SK-N-DZ (cell line): ENCODE measurements at regions not wholly inside any gene's neighbourhood (a gene's known extent, or its start where the extent isn't known, plus 50 kb on each side); places are given as distances from the start of the nearest gene placed in this dataset.

Experiments used
- DNase-seq: peaks from one replicate; pipeline ENCODE4 v3.0.0-alpha.2; 2015; ENCODE audit warnings: low spot score

DNA sequence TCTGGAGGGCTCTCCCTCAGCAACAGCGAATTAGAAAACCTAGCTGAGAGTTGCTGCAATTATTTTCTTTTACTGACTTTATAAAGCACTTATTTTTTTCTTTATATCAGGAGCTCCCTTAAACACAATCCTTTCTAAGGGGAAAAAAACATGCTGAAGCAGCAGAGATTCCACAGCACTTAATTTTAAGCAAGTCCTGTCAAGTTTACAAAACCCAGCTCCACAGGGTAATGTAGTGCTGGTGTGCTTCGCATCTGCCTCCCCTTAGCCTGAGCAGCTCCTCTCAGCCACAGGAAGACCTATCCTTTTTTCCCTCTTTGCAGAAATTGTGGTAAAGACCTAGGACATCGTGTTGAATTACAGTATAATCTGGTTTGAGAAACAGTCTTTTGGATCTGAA, 208.1 kb upstream of the SYNDIG1 start:
- no peak for DNase-seq

DNA sequence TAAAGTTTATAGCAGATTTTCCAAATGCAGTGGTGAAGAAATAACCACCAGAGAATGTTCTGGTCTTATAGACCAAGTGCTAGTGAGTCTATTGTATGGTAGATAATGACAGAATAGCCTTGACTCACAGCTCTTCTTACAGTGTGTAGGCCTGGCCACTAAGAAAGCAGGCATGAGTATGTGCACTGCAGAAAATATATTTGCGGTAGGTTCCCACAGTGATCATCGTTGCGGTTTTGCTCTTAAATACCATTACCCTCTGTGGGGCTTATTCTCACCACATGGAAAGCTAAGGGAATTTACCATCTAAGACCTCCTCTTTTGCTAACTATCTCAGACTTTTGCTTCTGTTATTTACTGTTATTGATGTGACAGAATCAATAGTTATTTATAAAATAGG, 212.3 kb upstream of the SYNDIG1 start:
- DNase-seq, result no peak

DNA sequence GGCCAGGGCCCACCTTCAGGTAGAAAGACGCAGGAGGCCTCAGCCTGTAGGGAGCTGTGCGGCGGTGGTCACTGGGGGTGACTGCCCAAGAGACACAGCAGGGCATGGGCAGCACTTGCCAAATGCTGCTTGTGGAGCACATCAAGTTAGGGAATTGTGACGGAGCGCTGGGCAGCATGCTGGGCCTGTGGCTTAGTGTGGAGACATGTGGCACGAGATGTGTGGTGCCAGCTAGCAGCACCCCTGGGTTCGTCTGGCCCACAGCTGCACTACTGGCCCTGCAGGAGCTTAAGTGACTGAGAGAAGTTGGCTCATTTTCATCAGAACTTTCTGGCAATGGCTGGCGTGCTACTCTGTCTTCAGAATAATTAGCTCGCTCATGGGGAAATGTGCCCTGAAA, 213.1 kb upstream of the SYNDIG1 start:
- DNase-seq, result no peak

DNA sequence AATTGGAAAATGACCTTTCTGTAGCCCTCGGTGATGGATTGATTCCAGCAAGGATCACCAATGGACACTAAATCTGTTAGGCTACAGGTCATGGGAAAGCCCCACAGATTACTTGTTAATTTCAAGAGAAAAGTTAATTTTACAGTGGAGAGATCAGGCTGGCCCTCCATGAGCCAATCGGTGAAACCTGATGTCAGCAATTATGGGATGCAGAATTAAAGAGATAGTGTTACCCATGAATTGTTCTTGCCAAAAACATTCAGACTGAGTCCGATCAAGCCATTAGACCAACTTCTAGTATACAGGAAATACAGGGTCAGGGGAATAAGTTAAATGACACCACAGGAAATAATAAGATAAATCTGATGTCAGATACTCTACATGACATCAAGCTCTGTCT, 214.9 kb upstream of the SYNDIG1 start:
- DNase-seq, result no peak

DNA sequence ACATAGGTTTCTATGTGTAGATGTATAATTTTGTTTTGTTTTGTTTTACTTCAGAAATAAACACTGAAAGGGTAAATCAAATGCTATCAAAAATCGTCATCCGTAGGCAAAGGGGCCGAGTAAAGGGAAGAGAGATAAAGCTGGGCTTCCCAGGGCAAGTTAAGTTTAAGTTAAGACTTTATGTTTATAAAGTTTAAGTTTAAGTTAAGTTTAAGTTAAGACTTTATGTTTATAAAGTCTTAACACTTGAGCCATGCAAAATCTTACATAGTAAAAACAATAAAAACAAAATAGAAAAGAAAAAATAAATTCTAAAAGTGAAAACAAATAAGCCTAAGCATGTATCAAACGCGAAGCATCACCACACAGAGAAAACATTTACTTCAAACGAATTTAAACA, 216.1 kb upstream of the SYNDIG1 start:
- DNase-seq, result no peak

DNA sequence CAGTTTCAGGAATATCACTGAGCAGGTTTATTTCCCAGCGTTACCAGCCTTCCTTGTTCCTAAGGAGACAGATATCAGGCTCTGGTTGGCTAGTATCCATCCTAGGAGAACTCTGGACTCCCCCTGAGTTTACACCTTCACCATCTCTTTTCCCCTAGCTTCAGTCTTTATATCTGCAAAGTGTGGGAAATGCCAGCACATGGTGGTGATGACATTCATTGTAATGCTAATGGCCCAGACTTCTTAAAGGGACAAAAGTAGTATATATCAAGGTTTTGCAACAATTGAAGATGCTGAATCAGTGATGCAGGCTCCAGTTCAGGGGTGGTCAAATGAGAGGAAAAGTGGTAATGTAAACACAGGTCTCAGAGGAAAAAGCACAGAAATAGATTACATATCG, 224.3 kb upstream of the SYNDIG1 start:
- DNase-seq, result no peak

DNA sequence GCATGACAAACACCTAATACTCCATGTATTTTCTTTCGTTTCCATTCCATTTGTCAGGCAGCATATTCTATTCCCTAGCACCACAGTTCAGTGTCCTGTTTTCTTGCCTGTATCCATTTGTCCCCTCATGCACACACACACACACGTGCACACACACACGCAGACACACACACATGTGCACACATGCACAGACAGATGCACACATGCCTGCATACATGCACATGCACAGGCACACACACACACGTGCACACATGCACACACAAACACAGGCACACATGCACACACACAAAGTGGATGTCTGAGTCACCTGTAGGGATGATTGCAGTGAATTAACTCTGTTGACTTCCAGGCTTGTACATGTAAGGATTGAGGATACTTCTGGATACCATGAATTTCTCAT, 226.7 kb upstream of the SYNDIG1 start:
- DNase-seq, result no peak

DNA sequence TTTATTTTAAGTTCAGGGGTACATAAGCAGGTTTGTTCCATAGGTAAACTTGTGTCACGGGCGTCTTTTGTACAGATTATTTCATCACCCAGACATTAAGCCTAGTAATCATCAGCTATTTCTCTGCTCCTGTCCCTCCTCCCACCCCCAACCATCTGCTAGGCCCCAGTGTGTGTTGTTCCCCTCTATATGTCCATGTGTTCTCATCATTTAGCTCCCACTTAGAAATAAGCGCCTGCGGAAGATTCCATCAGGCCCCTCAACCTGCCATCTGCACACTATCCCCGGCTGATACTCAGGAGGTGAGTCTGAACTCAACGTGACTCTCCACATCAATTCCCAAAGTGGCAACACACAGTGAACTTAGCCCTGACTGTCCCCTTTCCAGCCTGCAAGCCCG, 228.0 kb upstream of the SYNDIG1 start:
- DNase-seq, result no peak

DNA sequence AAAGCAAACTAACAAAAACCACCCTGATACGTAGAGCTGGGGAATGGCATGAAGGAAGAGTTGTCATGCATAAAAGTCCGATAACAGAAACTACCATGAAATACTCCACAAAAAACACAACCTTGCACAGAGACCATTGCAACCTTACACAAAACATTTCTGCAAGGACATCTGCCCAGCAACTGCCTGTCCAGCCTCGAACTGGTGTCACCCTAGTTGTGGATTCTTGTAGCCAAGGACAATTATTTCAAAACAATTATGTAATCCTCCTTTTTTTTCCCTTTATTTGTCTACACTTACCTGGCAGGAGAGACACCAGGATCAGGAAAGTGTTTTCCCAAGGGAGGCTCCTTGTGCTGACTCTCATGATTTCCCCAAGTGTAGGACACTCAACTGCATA, 232.5 kb upstream of the SYNDIG1 start:
- DNase-seq, result no peak

DNA sequence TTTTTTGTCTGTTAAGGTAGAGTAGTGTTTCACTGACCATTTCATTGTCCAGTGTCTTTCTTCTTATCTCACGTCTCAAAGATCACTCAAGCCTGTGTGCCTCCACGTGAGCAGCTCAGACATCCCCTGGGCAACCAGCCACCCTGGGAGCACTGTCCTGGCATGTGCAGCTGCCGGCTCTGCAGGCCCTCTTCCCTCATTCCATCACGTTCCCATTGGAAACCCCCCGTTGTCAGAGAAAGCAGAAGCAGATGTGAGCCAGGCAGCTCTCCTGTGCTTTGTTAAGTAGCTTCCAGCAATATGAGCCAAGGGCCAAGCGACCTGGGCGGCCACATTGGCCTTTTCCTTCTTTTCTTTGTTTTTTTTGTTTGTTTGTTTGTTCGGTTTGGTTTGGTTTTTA, 233.2 kb upstream of the SYNDIG1 start:
- DNase-seq, result no peak

DNA sequence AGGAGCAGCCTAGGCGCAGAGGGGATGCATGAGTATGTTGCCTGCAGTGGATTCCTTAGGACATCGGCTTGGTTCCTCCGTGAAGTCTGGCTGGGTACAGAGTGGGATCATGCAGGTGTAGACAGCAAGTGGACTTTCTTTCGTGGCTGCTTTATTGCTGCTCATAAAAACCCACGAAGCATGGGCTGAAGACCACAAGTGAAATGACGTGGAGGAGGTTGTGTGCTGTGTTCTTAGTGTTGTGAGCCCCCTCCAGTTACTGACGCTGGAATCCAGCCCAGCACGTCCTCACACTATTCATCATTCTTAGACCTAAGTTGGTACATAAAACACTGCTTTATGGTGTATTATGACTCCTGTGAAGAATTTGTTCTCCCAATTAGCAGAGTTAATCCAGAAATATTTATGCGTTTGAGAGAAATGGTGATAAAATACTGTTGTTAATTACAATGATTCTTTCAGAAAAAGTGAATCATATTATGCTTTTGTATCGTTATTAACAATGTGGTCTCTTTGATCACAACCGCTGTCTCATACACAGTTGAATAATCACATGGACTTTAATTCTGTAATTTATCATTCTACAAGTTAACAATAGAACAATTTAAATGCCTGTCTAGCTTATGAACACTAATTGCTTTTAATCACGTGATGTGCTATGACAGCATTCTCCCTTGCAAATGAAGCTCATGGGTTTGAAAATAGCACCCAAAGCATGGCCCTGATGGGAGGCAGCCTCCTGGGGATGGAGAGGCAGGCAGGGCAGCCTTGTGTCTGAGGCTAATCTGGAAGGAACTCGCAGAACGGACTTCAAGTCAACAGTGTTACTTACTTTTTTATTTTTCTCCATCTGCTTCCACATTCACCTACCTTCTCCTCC, 233.9 kb upstream of the SYNDIG1 start:
- no peak for DNase-seq

DNA sequence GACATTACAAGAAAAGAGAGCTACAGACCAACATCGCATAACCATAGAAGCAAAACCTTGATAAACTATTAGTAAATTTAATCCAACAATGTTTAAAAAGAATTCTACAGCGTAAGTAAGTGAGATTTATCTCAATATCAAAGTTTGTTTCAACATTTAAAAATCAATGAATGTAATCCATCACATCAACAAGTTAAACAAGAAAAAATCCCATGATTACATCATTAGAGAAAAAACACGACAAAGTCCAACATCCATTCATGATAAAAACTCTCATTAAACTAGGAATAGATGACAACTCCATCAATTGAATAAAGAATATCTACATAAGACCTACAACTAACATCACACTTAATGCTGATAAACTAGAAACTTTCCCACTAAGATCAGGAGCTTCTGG, 239.0 kb upstream of the GGTLC1 start:
- no peak for DNase-seq

DNA sequence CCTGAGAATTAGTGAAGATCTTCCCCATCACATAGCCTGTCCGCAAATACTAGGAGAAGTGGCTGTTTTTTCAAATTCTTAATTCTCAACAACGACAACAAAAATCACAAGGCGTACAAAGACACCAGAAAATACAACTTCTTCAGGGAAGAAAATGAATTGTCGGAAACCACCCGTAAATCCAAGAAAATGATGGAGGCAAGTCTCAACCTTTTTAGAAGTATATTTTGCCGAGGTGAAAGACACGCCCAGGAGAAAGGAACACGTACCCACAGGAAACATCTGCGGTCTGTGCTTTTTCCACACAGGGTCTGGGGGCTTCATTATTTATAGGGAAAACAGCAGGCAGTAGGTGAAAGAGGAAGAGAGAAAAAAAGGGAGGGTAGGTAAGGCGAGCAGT, 223.9 kb upstream of the GGTLC1 start:
- DNase-seq, result no peak

DNA sequence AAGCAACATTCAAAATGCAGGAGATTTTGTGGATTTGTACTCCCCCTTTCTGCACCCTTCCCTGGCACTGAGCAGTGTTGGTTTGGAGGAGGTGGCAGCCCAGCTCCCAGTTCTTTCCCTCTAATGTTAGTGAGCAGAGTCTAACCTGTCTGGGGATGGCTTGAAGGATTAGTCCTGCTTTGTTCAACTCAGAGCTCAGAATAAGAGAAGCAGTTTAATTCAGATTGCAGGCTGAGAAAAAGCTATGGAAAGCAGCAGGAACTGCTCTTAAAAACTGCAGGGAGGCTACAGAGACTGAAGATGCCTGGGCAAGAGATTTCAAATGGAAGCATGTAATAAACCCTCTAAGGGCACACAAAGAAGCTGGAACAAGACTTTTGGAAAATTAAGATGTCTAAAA, 223.4 kb upstream of the GGTLC1 start:
- DNase-seq, result no peak

DNA sequence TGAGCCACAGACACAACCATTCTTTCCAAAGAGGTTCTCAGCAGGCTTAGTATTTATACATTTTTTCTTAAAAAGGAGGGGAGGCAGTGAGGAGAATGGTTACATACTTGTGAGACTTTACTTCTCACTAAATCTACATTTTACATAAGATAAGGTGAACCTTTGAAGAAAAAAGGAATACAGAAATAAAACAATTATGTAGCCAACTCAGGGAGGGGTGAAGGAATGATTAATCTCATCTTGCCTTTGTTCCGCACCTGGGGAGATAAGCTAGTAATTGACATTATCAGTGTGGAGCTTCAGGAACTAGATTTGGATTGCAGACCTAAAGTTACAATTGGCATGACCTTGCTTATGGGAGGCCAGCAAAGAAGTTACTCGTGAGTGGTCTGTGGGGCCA, 221.8 kb upstream of the GGTLC1 start:
- DNase-seq, result no peak

DNA sequence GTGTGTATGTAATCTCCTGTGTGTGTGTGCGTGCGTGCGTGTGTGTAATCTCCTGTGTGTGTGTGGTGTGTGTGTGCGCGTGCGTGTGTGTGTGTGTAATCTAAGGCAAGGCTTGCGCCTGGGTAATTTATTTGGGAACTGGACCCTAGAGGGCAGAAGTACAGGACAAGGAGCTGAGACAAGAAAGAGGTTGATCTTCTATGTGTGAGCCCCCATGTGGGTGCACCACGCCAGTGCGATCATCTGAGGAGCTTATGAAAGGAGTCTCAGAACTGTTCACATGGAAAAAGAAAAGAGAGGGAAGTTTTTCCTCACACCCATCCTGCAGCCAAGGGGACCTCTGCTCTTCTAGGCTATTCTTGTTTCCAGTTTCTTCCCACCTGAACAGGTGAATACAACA, 220.1 kb upstream of the GGTLC1 start:
- DNase-seq, result peak; percentile 8

DNA sequence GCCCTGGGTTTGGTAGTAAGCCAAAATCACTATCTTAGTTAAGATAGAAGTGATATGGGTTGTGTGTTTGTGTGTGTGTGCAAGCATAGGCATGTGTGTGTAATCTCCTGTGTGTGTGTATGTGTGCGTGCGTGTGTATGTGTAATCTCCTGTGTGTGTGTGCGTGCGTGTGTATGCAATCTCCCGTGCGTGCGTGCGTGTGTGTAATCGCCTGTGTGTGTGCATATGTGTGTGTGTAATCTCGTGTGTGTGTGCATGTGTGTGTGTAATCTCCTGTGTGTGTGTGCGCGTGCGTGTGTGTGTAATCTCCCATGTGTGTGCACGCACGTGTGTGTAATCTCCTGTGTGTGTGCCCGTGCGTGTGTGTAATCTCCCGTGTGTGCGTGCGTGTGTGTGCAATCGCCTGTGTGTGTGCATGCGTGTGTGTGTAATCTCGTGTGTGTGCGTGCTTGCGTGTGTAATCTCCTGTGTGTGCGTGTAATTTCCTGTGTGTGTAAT, 219.3 kb upstream of the GGTLC1 start:
- DNase-seq, result no peak

DNA sequence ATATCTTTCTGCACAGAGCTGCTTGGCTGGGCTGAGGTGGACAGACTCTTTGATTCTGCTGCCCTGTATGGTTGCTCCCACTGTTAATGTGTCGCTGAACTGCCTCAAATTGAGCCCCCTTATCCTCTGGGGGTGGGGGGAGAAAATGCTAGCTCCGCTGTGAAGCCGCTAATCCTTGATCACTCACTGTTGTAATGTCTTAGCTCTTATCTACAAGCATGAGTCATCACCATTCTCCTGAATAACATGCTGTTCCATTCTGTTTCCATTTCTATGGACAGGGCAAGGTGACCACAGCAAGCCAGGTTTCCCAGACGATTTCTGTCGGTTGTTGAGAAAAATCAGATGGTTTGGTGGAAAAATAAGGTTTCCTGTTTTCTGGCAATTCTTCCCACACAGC, 218.4 kb upstream of the GGTLC1 start:
- DNase-seq, result no peak

DNA sequence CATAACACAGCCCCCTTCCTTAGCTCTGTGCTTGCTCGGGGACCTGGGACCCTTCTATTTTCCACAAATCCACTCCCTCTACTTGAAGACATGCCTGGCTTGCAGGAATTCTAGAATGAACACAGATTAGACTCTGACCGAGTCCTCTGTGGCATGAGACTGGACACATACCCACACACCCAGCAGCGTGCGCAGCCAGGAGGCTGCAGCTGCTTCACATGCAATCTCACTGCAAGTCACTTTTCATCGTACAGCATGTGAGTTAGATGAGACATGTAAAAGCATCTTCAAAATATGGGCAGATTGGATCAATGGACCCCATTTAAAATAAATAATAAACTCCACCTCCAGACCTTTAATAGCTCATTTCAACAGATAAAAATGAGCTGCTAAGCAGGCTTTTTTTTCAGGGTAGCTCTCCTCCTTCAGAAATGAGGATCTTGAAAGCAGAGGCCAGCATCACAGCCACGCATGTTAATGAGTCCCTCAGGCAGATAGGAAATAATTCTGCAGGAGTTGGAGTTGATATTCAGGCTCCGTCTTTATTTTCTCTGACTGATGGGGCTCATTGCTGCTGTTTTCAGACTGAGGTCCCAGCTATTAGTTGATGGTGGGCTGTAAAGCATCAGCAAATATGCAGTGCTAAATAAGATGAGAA, 215.1 kb upstream of the GGTLC1 start:
- DNase-seq, result no peak

DNA sequence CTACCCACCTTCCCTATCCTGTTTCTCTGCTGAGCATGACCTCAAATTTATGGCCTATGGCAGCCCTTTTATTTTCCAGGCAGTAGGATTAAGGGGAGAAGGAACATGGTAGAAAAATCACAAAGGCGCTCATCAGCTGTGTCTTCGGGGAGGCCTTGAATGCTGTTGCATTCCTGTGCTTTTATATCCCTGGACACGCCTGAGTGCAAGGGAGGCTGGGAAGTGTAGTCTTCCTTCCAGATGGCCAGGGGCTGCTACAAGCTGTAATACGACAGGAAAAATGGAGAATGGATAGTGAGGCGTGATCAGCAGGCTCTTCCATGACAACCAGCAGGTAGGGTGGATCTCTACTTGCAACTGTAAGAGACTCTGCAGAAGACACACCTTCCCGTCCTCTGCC, 210.9 kb upstream of the GGTLC1 start:
- no peak for DNase-seq

DNA sequence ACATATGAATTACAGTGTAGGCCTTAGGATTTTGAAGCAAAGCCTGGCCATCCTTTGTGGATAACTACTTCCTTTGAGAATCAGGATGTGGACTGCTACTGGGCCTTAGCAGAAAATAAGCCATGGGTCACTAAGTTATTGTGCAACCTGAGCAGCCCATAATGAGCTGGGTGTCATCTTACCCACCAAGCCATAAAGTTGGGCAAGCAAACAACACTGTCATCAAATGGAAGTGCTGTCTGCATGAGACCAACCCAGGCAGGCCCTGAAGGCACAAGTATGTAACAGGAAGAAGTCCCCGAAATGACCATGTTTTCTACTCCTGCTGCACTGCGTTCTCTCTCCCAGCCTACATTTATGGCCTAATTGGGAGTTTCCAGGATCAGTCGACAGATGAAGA, 205.6 kb upstream of the GGTLC1 start:
- DNase-seq, result no peak

DNA sequence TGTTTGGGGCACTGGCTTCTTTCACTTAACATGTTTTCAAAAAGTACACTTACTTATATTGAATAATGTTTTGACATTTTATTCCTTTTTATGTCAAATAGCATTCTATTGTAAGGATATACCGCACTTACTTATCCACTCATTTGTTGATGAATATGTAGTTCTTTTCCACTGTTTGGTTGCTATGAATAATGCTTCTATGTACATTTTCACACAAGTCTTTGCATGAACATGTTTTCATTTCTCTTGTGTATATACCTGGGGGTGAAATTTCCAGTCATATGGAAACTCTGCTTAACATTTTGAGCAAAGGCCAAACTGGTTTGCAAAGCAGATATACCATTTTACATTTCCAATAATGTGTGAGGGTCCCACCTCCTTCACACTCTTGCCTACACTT, 202.3 kb upstream of the GGTLC1 start:
- DNase-seq, result no peak

DNA sequence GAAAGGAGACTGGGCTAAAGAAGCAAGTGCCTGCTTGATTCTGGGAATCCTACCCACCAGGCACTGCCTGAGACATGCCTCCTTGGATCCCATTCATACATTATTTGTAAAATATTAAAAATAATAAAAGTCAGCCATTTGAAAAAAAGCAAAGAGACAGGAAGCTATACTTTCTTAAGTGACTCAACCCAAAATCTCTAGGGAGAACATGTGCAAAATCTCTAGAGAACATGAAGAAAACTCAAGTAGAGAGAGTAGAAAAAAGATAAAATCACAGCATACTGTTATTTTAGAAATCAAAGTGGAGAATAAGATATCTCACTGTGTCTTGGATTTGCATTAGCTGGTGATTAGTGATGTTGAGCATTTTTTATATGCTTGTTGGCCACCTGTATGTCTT, 197.2 kb upstream of the GGTLC1 start:
- DNase-seq, result no peak
